ENCODE measurements at regions not wholly inside any gene's neighbourhood (a gene's known extent, or its start where the extent isn't known, plus 50 kb on each side); places are given as distances from the start of the nearest gene placed in this dataset.

DNA sequence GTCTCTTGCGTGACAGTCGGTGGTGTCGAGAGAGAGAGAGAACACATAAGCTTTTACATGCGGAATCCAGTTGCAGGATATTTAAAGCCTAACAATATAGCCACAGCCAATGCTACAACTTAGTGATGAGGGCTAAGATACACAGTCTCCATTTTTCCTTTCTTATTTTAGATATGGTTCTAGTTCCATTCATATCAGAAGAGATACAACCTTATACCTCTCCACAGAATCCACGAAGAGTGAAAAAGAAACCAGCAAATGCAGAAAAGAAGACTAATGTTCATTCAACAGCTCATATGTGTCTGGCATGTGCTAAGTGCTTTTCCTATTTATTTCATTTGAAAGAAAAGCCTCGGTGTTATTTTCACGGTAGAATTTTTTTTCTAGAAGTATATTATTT, 249.0 kb upstream of the SLITRK1 start:
- TF ChIP-seq, protein P1, sequence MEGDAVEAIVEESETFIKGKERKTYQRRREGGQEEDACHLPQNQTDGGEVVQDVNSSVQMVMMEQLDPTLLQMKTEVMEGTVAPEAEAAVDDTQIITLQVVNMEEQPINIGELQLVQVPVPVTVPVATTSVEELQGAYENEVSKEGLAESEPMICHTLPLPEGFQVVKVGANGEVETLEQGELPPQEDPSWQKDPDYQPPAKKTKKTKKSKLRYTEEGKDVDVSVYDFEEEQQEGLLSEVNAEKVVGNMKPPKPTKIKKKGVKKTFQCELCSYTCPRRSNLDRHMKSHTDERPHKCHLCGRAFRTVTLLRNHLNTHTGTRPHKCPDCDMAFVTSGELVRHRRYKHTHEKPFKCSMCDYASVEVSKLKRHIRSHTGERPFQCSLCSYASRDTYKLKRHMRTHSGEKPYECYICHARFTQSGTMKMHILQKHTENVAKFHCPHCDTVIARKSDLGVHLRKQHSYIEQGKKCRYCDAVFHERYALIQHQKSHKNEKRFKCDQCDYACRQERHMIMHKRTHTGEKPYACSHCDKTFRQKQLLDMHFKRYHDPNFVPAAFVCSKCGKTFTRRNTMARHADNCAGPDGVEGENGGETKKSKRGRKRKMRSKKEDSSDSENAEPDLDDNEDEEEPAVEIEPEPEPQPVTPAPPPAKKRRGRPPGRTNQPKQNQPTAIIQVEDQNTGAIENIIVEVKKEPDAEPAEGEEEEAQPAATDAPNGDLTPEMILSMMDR (IDR thresholded peaks at IDR 0.05), result no peak
- no peak for TF ChIP-seq POLR2A (IDR thresholded peaks at IDR 0.05)
- intact Hi-C loops (cut with DNase I), result no loop called here
- H3K4me3 ChIP-seq, result no peak overlapping the region
- no peak for DNase-seq
- WGBS, 4 donors, result 81 to 87% (median 82%) methylated on average over 7 of the region's 7 CpGs
- H3K27me3 ChIP-seq, result no peaks in the 10 kb centered on the region
- no peak overlapping the region for H3K27ac ChIP-seq
- H3K4me1 ChIP-seq (replicated peaks in 1 of 2), result no peaks in the 10 kb centered on the region
- H3K36me3 ChIP-seq (replicated peaks in 1 of 2), result no peaks in the 10 kb centered on the region
- no peaks in the 10 kb centered on the region for H3K9me3 ChIP-seq (replicated peaks in 1 of 3)

DNA sequence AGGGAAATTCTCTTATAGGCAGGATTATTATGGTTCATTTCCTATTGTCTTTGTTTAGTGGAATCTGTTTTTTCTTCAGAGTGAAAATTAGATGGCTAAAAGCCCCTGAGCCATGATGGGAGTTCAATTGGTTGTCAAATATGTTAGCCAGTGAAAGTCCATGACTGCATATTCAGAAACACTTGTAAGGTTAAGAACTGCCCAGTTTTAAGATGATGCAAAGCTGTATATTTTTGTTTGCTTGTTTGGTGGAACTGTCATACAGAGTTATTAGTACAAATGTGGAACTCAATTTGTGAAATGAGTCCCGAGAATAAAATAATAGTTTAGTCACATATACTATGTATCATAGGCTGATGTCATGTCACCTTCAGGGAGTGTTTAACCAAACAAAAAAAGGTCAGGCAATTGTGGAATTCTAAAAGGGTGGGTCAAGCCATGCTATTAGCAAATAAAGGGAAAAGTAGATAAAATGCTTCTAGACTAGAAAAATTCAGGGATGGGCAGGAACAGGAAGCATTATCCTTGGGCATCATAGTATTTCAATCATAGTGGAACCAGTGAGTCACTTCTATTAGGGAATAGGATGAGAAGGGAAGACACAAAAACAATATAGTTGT, 248.3 kb upstream of the SLITRK1 start:
- WGBS, 4 donors, result 33 to 56% (median 50%) methylated on average over 1 of the region's 1 CpG
- intact Hi-C loops (cut with DNase I), result no loop called here

DNA sequence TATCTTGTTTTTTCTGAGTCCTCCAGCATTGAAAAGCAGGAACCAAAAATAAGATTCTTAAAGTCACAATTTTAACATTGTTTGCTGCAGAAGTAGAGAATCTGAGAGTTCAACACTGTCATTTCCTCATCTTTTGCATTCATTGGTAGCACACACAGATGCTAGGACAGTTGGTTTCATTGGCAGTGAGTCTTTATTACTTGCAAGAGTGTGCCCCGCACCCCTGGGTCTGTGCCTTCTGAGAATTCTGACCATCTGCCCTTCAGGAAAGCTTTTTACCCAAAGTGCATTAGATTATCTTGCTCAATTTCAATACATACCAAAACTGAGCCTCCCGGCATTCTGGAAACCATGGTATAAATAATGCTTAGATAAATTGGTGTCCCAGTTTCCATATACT, 247.7 kb upstream of the SLITRK1 start:
- no peak overlapping the region for H3K27ac ChIP-seq
- no peaks in the 10 kb centered on the region for H3K36me3 ChIP-seq (replicated peaks in 1 of 2)
- H3K4me1 ChIP-seq (replicated peaks in 1 of 2), result no peaks in the 10 kb centered on the region
- DNase-seq, result no peak
- no peak for TF ChIP-seq POLR2A (IDR thresholded peaks at IDR 0.05)
- TF ChIP-seq, protein P1 (IDR thresholded peaks at IDR 0.05), result no peak
- WGBS, 4 donors, result 86 to 97% (median 92%) methylated on average over 2 of the region's 2 CpGs
- no peaks in the 10 kb centered on the region for H3K27me3 ChIP-seq
- no peaks in the 10 kb centered on the region for H3K9me3 ChIP-seq (replicated peaks in 1 of 3)
- intact Hi-C loops (cut with DNase I), result no loop called here
- H3K4me3 ChIP-seq, result no peak overlapping the region

More for the DNA sequence above, 248.3 kb upstream of the SLITRK1 start:
- H3K36me3 ChIP-seq (replicated peaks in 1 of 2), result no peaks in the 10 kb centered on the region
- H3K9me3 ChIP-seq (replicated peaks in 1 of 3), result no peaks in the 10 kb centered on the region
- no peak overlapping the region for H3K27ac ChIP-seq
- no peak overlapping the region for H3K4me3 ChIP-seq
- no peak for TF ChIP-seq POLR2A (IDR thresholded peaks at IDR 0.05)
- TF ChIP-seq, protein P1 (IDR thresholded peaks at IDR 0.05), result no peak
- DNase-seq, result no peak
- no peaks in the 10 kb centered on the region for H3K4me1 ChIP-seq (replicated peaks in 1 of 2)
- H3K27me3 ChIP-seq, result no peaks in the 10 kb centered on the region

DNA sequence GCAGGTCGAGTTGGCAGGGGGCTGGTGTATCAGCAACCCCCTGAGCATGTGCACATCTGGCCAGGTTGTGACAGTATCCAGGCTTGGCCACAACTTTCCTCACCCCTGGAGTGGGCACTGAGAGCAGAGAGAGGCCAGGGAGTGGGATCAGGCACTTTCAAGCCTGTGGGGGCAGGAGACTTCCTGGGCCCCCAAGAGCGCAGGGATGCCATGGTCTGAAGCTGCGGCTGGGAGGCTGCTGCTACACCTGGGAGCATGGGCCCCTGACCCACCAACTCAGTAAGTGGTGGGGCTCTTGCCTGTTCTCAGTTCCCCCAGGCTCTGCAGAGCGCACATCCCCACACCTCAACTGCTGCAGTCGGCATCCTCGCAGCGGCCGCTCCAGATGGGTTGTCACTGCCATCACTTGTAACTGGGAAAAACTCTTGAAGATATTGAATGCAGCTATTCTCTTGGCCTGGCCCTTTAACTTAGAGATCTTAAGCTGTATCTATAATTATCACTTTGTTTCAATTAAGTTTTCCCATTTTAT, 245.4 kb upstream of the SLITRK1 start:
- H3K4me3 ChIP-seq, result no peak overlapping the region
- intact Hi-C loops (cut with DNase I), result no loop called here
- TF ChIP-seq, protein P1 (IDR thresholded peaks at IDR 0.05), result no peak
- TF ChIP-seq POLR2A (IDR thresholded peaks at IDR 0.05), result no peak
- WGBS, 4 donors, result 93 to 98% (median 95%) methylated on average over 6 to 8 of the region's 8 CpGs
- no peaks in the 10 kb centered on the region for H3K36me3 ChIP-seq (replicated peaks in 1 of 2)
- H3K4me1 ChIP-seq (replicated peaks in 1 of 2), result no peaks in the 10 kb centered on the region
- H3K9me3 ChIP-seq (replicated peaks in 1 of 3), result no peaks in the 10 kb centered on the region
- DNase-seq, result no peak
- no peaks in the 10 kb centered on the region for H3K27me3 ChIP-seq
- no peak overlapping the region for H3K27ac ChIP-seq

All from adrenal gland (tissue), 9 donors.